GM12878 (cell line): ENCODE measurements at regions not wholly inside any gene's neighbourhood (a gene's known extent, or its start where the extent isn't known, plus 50 kb on each side); places are given as distances from the start of the nearest gene placed in this dataset.

Source experiments
- ATAC-seq: fragments of 200-7000 bp; cut with Tn5 transposase; 3 replicates; pipeline ENCODE4 v1.9.1; 2020; ENCODE audit warnings: mild to moderate bottlenecking, moderate library complexity
- BruUV-seq: library from RNA; stranded (reverse); fragments of 400-500 nt; replicated peaks from 2 replicates; lab custom pipeline; 2021; lab: Mats Ljungman, UMichigan
- CTCF ChIA-PET: fragments of 300-600 bp; sonication (Branson Sonifier 250); formaldehyde crosslinking; extraction: SDS; loops from one replicate; lab custom pipeline; 2021; ENCODE audit warnings: inconsistent platforms; lab: Yijun Ruan, JAX
- POLR2A ChIA-PET: fragments of 350-600 bp; formaldehyde crosslinking; extraction: SDS; loops from one replicate; lab custom pipeline; 2021; ENCODE audit warnings: inconsistent platforms; lab: Charles Lee
- RAD21 ChIA-PET: fragments of 300-600 bp; sonication (Branson Sonifier 250); formaldehyde crosslinking; loops from one replicate; lab custom pipeline; 2023; ENCODE audit warnings: antibody characterized with exemption; ENCODE audit not compliant: unreplicated experiment; lab: Charles Lee
- SMC1A ChIA-PET: fragments of 300-600 bp; sonication (Branson Sonifier 250); formaldehyde crosslinking; loops from one replicate; lab custom pipeline; 2023; ENCODE audit not compliant: unreplicated experiment, uncharacterized antibody; lab: Charles Lee
- DNase-seq: peaks from one replicate; pipeline ENCODE4 v3.0.0-alpha.2; 2011; ENCODE audit warnings: low read depth, low spot score
- FAIRE-seq: peaks from 3 replicates; lab custom pipeline; 2011; peaks lifted over from hg19 to GRCh38; lab: Jason Lieb, UNC
- H2AFZ ChIP-seq: 2 replicates; pipeline ENCODE4 v1.6.0; 2011; ENCODE audit warnings: low read depth, low read length, control low read depth; ENCODE audit not compliant: control insufficient read depth
- H3K27ac ChIP-seq: 2 replicates; pipeline ENCODE4 v1.5.1; 2011; ENCODE audit warnings: control low read depth; ENCODE audit not compliant: control insufficient read depth, insufficient read depth
- H3K27me3 ChIP-seq, 2 experiments: replicated peaks in 1 of 2; 2 replicates each; pipeline versions ENCODE4 v1.6.0 to v1.6.1; 2011; ENCODE audit warnings: low read length in 1 of 2; ENCODE audit not compliant: control insufficient read depth in 2 of 2, insufficient read depth in 2 of 2
- H3K36me3 ChIP-seq, 2 experiments: 2 replicates each; pipeline ENCODE4 v1.5.1; 2011; ENCODE audit warnings: low read length in 1 of 2; ENCODE audit not compliant: control insufficient read depth in 2 of 2, insufficient read depth in 2 of 2
- H3K4me1 ChIP-seq: 2 replicates; pipeline ENCODE4 v1.6.1; 2011; ENCODE audit warnings: mild to moderate bottlenecking, low read length, moderate library complexity, mixed read lengths; ENCODE audit not compliant: control insufficient read depth, insufficient read depth
- H3K4me2 ChIP-seq: 2 replicates; pipeline ENCODE4 v1.6.0; 2011; ENCODE audit warnings: control low read depth; ENCODE audit not compliant: control insufficient read depth, insufficient read depth
- H3K4me3 ChIP-seq: fragments of 200-600 bp; sonication (generic); 2 replicates; pipeline ENCODE4 v1.5.1; 2016
- H3K79me2 ChIP-seq: 2 replicates; pipeline ENCODE4 v1.6.0; 2011; ENCODE audit warnings: low read length; ENCODE audit not compliant: control insufficient read depth, insufficient read depth
- H3K9ac ChIP-seq: 2 replicates; pipeline ENCODE4 v1.8.0; 2011; ENCODE audit warnings: low read length, control low read depth, mixed read lengths; ENCODE audit not compliant: control insufficient read depth, insufficient read depth
- H3K9me3 ChIP-seq: replicated peaks from 3 replicates; pipeline ENCODE4 v1.5.1; 2011; ENCODE audit warnings: mild to moderate bottlenecking, low read length; ENCODE audit not compliant: control insufficient read depth, insufficient read depth
- H4K20me1 ChIP-seq: 2 replicates; pipeline ENCODE4 v1.6.0; 2011; ENCODE audit not compliant: control insufficient read depth, insufficient read depth
- EGR1 ChIP-seq, 2 experiments: IDR thresholded peaks; 1 replicate in 1 of 2; 2 replicates in 1 of 2; pipeline ENCODE4 v1.6.1; 2011 to 2012; ENCODE audit warnings: low read depth in 2 of 2, low read length in 2 of 2, borderline replicate concordance in 1 of 2, mild to moderate bottlenecking in 1 of 2, moderate library complexity in 1 of 2
- JUNB ChIP-seq: IDR thresholded peaks from 2 replicates; pipeline ENCODE4 v1.6.1; 2016; ENCODE audit warnings: antibody characterized with exemption, mild to moderate bottlenecking
- NR2C2 ChIP-seq: IDR thresholded peaks from 2 replicates; pipeline ENCODE4 v1.6.1; 2011; ENCODE audit warnings: borderline replicate concordance, low read depth; ENCODE audit not compliant: control insufficient read depth, insufficient read length
- RB1 ChIP-seq: fragments of 450-650 bp; formaldehyde crosslinking; IDR thresholded peaks from 2 replicates; pipeline ENCODE4 v1.6.1; 2017; ENCODE audit warnings: mild to moderate bottlenecking, borderline replicate concordance
- RELA ChIP-seq: fragments of 450-650 bp; IDR thresholded peaks from 2 replicates; pipeline ENCODE4 v1.8.0; 2014; ENCODE audit warnings: borderline replicate concordance; ENCODE audit not compliant: partially characterized antibody
- WGBS: methylation state at CpG from one replicate; pipeline ENCODE4 v1.1.6; 2016; ENCODE audit warnings: low lambda C conversion rate; ENCODE audit not compliant: insufficient replicate concordance, insufficient coverage; ENCODE audit errors: missing lambda C conversion rate; 5-methylcytosine and 5-hydroxymethylcytosine counted together
- in situ Hi-C: fragments of 300-500 bp; cut with MboI; formaldehyde crosslinking; loops from 9 replicates; pipeline ENCODE4 v1.14.3; 2018; ENCODE audit warnings: mixed read lengths
- intact Hi-C: fragments of 100-400 bp; cut with micrococcal nuclease; formaldehyde crosslinking; loops from one replicate; pipeline ENCODE4 v1.14.2; 2022; ENCODE audit not compliant: unreplicated experiment
- TF ChIP-seq, protein P1 (sequence below): IDR thresholded peaks from 2 replicates; pipeline ENCODE4 v1.6.1; 2012; ENCODE audit warnings: low read length, inconsistent platforms
- TF ChIP-seq, protein P2 (sequence below): IDR thresholded peaks from 2 replicates; pipeline ENCODE4 v1.6.1; 2011; ENCODE audit warnings: low read depth, mild to moderate bottlenecking, low read length, moderate library complexity, borderline replicate concordance; ENCODE audit errors: extremely low read depth
- TF ChIP-seq, protein P3 (sequence below): fragments of 450-650 bp; IDR thresholded peaks from 2 replicates; pipeline ENCODE4 v1.6.1; 2017; ENCODE audit warnings: low read depth, mild to moderate bottlenecking, moderate library complexity
- TF ChIP-seq, protein P4 (sequence below): fragments of 450-650 bp; IDR thresholded peaks from 2 replicates; pipeline ENCODE4 v1.6.1; 2014; ENCODE audit warnings: mild to moderate bottlenecking
- TF ChIP-seq, protein P5 (sequence below): fragments of 450-650 bp; conservative IDR thresholded peaks from 2 replicates; pipeline ENCODE4 v1.6.1; 2017; ENCODE audit warnings: mild to moderate bottlenecking, moderate library complexity
- TF ChIP-seq, protein P6 (sequence below): fragments of 450-650 bp; IDR thresholded peaks from 2 replicates; pipeline ENCODE4 v1.6.1; 2016; ENCODE audit warnings: mild to moderate bottlenecking, moderate library complexity, borderline replicate concordance

DNA sequence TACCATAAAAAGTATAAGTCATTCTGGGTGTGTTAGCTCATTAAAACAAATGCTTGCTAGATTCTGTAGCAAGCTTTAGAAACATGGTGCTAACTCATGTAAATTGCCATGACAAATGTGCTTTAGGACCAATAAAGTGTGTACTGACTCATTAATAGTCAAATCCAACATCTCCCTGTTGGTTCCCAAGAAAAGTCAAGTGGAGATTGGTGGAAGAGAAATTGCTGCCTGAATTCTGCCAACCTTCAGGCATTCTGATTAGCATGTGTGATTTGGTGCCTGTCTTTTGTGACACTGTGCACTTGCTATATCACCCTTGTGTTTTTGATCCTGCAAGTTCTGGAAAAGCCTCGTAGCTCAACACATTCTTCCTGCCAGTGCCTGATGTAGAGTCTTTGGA, 503.8 kb upstream of the BOD1L1 start (continued):
- TF ChIP-seq, protein P1, sequence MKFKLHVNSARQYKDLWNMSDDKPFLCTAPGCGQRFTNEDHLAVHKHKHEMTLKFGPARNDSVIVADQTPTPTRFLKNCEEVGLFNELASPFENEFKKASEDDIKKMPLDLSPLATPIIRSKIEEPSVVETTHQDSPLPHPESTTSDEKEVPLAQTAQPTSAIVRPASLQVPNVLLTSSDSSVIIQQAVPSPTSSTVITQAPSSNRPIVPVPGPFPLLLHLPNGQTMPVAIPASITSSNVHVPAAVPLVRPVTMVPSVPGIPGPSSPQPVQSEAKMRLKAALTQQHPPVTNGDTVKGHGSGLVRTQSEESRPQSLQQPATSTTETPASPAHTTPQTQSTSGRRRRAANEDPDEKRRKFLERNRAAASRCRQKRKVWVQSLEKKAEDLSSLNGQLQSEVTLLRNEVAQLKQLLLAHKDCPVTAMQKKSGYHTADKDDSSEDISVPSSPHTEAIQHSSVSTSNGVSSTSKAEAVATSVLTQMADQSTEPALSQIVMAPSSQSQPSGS, result no peak
- TF ChIP-seq NR2C2 (no peak), JUNB (no peak)
- TF ChIP-seq, protein P2, sequence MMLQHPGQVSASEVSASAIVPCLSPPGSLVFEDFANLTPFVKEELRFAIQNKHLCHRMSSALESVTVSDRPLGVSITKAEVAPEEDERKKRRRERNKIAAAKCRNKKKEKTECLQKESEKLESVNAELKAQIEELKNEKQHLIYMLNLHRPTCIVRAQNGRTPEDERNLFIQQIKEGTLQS, result no peak
- TF ChIP-seq, protein P3, sequence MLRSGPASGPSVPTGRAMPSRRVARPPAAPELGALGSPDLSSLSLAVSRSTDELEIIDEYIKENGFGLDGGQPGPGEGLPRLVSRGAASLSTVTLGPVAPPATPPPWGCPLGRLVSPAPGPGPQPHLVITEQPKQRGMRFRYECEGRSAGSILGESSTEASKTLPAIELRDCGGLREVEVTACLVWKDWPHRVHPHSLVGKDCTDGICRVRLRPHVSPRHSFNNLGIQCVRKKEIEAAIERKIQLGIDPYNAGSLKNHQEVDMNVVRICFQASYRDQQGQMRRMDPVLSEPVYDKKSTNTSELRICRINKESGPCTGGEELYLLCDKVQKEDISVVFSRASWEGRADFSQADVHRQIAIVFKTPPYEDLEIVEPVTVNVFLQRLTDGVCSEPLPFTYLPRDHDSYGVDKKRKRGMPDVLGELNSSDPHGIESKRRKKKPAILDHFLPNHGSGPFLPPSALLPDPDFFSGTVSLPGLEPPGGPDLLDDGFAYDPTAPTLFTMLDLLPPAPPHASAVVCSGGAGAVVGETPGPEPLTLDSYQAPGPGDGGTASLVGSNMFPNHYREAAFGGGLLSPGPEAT, result no peak

DNA sequence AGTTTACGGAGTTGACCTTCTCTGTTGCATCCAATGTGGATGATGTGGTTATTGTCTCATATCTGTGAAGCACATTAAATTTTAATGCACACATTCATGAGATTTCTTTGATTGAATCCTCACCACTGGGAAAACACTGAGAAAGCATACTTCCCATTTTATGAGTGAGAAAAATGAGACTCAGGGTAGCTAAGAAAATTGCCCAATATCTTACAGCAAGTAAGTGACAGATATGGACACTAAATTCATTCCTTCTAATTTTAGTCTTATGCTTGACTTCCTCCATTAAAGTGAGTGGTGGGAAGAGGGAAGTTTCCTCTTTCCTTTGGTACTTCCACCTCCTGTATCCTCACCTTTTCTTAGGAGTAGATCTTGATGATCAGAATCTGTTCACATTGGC, 504.8 kb upstream of the BOD1L1 start:
- Histone ChIP-seq H3K4me2 (no peak overlapping the region), H3K79me2 (no peaks in the 10 kb centered on the region), H2AFZ (no peak overlapping the region), H3K4me1 (no peaks in the 10 kb centered on the region), H3K27me3 (no peaks in the 10 kb centered on the region), H3K36me3 (no peaks in the 10 kb centered on the region), H3K4me3 (no peak overlapping the region), H3K9ac (no peak overlapping the region), H3K27ac (no peak overlapping the region), H4K20me1 (no peaks in the 10 kb centered on the region), H3K9me3 (no peaks in the 10 kb centered on the region)
- ChIA-PET RAD21 (no interaction called here), CTCF (interaction anchor here (1.7 to 2.9 kb wide), 2 partner anchors 11 to 32 kb away, joined by 4 to 14 read pairs; no protein-coding TSS in a partner anchor), POLR2A (no interaction called here), SMC1A (interaction anchor here (2.3 kb wide), 1 partner anchor 25 kb away, joined by 8 read pairs; no protein-coding TSS in a partner anchor)
- no peak for ATAC-seq
- in situ Hi-C loops (no loop called here), intact Hi-C loops (loop anchor here (10.0 kb wide), 1 partner anchor 478 kb away; no protein-coding TSS in a partner anchor)
- no peak for FAIRE-seq
- no TSS peak for BruUV-seq
- no peak for DNase-seq
- 100% methylated on average over 1 of the region's 1 CpG for WGBS
- TF ChIP-seq, protein P4, sequence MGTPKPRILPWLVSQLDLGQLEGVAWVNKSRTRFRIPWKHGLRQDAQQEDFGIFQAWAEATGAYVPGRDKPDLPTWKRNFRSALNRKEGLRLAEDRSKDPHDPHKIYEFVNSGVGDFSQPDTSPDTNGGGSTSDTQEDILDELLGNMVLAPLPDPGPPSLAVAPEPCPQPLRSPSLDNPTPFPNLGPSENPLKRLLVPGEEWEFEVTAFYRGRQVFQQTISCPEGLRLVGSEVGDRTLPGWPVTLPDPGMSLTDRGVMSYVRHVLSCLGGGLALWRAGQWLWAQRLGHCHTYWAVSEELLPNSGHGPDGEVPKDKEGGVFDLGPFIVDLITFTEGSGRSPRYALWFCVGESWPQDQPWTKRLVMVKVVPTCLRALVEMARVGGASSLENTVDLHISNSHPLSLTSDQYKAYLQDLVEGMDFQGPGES, result no peak
- TF ChIP-seq, protein P5, sequence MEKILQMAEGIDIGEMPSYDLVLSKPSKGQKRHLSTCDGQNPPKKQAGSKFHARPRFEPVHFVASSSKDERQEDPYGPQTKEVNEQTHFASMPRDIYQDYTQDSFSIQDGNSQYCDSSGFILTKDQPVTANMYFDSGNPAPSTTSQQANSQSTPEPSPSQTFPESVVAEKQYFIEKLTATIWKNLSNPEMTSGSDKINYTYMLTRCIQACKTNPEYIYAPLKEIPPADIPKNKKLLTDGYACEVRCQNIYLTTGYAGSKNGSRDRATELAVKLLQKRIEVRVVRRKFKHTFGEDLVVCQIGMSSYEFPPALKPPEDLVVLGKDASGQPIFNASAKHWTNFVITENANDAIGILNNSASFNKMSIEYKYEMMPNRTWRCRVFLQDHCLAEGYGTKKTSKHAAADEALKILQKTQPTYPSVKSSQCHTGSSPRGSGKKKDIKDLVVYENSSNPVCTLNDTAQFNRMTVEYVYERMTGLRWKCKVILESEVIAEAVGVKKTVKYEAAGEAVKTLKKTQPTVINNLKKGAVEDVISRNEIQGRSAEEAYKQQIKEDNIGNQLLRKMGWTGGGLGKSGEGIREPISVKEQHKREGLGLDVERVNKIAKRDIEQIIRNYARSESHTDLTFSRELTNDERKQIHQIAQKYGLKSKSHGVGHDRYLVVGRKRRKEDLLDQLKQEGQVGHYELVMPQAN, result no peak
- TF ChIP-seq, protein P6, sequence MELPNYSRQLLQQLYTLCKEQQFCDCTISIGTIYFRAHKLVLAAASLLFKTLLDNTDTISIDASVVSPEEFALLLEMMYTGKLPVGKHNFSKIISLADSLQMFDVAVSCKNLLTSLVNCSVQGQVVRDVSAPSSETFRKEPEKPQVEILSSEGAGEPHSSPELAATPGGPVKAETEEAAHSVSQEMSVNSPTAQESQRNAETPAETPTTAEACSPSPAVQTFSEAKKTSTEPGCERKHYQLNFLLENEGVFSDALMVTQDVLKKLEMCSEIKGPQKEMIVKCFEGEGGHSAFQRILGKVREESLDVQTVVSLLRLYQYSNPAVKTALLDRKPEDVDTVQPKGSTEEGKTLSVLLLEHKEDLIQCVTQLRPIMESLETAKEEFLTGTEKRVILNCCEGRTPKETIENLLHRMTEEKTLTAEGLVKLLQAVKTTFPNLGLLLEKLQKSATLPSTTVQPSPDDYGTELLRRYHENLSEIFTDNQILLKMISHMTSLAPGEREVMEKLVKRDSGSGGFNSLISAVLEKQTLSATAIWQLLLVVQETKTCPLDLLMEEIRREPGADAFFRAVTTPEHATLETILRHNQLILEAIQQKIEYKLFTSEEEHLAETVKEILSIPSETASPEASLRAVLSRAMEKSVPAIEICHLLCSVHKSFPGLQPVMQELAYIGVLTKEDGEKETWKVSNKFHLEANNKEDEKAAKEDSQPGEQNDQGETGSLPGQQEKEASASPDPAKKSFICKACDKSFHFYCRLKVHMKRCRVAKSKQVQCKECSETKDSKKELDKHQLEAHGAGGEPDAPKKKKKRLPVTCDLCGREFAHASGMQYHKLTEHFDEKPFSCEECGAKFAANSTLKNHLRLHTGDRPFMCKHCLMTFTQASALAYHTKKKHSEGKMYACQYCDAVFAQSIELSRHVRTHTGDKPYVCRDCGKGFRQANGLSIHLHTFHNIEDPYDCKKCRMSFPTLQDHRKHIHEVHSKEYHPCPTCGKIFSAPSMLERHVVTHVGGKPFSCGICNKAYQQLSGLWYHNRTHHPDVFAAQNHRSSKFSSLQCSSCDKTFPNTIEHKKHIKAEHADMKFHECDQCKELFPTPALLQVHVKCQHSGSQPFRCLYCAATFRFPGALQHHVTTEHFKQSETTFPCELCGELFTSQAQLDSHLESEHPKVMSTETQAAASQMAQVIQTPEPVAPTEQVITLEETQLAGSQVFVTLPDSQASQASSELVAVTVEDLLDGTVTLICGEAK, result no peak
- TF ChIP-seq RB1 (no peak), RELA (no peak), EGR1 (IDR thresholded peaks at IDR 0.05; ENCODE audit: borderline replicate concordance in 1 of 2, low read depth in 2 of 2, low read length in 2 of 2) (no peak)
